Head of caudate nucleus (tissue), 42 donors: ENCODE measurements at regions not wholly inside any gene's neighbourhood (a gene's known extent, or its start where the extent isn't known, plus 50 kb on each side); places are given as distances from the start of the nearest gene placed in this dataset.
"Not testable (repeated sequence)": the region's sequence is repeated elsewhere in the genome, so short reads cannot be mapped to it uniquely, and the experiment has no call there.

Experiments
- DNase-seq, 42 donors: peaks; one replicate each; pipeline versions ENCODE4 v3.0.0 to v3.0.0-alpha.2; 2020 to 2021; ENCODE audit warnings: mixed read lengths in 7 of 42
- intact Hi-C: fragments of 100-400 bp; cut with DNase I; formaldehyde crosslinking; loops from one replicate; pipeline ENCODE4 v1.15.0; 2022

GRCh38 chrX:134045372-134045771 lies 60.0 kb upstream of the GPC3 start:
- intact Hi-C loops, DNase-seq: not testable (repeated sequence)

- intact Hi-C loops, DNase-seq: not testable (repeated sequence)
Observed at GRCh38 chrX:134067107-134067506, 81.7 kb upstream of the GPC3 start.

- intact Hi-C loops, DNase-seq: not testable (repeated sequence)
Observed at GRCh38 chrX:134071899-134072298, 86.5 kb upstream of the GPC3 start.

GRCh38 chrX:134073341-134073740 lies 87.9 kb upstream of the GPC3 start:
- intact Hi-C loops: no loop called here
- no peak for DNase-seq

- DNase-seq: no peak
- intact Hi-C loops: no loop called here
Observed at GRCh38 chrX:134074151-134074550, 88.8 kb upstream of the GPC3 start.

- DNase-seq: no peak
- intact Hi-C loops: no loop called here
Observed at GRCh38 chrX:134075894-134076718, 90.7 kb upstream of the GPC3 start.

- no peak for DNase-seq
- intact Hi-C loops: no loop called here
Observed at GRCh38 chrX:134095366-134095765, 110.0 kb upstream of the GPC3 start.

GRCh38 chrX:134101636-134102035 lies 116.2 kb upstream of the GPC3 start:
- intact Hi-C loops: no loop called here
- no peak for DNase-seq

- intact Hi-C loops: no loop called here
- DNase-seq: no peak
Observed at GRCh38 chrX:134115270-134115669, 121.7 kb upstream of the CCDC160 start.

GRCh38 chrX:134137341-134137740 lies 99.6 kb upstream of the CCDC160 start:
- intact Hi-C loops: no loop called here
- DNase-seq: no peak

- intact Hi-C loops: no loop called here
- DNase-seq: no peak
Observed at GRCh38 chrX:134139090-134139489, 97.9 kb upstream of the CCDC160 start.

- intact Hi-C loops: no loop called here
- DNase-seq: no peak
Observed at GRCh38 chrX:134144231-134144630, 92.8 kb upstream of the CCDC160 start.

GRCh38 chrX:134146493-134146892 lies 90.5 kb upstream of the CCDC160 start:
- no peak for DNase-seq

GRCh38 chrX:134148172-134148692 lies 88.8 kb upstream of the CCDC160 start:
- DNase-seq: no peak
- intact Hi-C loops: no loop called here

More at GRCh38 chrX:134146493-134146892, 90.5 kb upstream of the CCDC160 start:
- intact Hi-C loops: no loop called here

GRCh38 chrX:134158821-134159512 lies 78.0 kb upstream of the CCDC160 start:
- intact Hi-C loops: no loop called here
- no peak for DNase-seq

- intact Hi-C loops: no loop called here
- DNase-seq: no peak
Observed at GRCh38 chrX:134161162-134161561, 75.8 kb upstream of the CCDC160 start.

- no peak for DNase-seq
Observed at GRCh38 chrX:134162032-134162431, 75.0 kb upstream of the CCDC160 start.

GRCh38 chrX:134163836-134164235 lies 73.1 kb upstream of the CCDC160 start:
- intact Hi-C loops: no loop called here
- DNase-seq: no peak

More at GRCh38 chrX:134162032-134162431, 75.0 kb upstream of the CCDC160 start:
- intact Hi-C loops: no loop called here

GRCh38 chrX:134167591-134168203 lies 69.3 kb upstream of the CCDC160 start:
- intact Hi-C loops: no loop called here
- no peak for DNase-seq
